ENCODE measurements at regions not wholly inside any gene's neighbourhood (a gene's known extent, or its start where the extent isn't known, plus 50 kb on each side); places are given as distances from the start of the nearest gene placed in this dataset.

DNA sequence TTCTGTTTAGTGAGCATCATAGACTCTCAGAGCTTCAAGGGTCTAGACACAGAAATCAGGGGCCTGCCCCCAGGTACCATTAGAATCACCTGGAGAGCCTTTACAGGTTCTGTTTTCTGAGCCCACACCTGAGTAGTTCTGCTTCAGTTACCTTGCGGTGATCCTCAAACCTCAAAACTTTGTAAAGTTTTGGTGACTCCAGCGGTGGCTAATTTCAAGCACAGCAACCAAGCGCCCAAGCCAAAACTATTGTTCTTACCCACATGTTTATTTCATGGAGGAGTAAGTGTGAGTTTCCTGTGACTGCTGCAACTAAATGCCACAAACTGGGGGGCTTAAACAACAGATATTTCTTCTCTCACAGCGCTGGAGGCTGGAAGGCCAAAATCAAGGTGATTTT, 108.9 kb downstream of the FOXD1 start:
- DNase-seq (ENCODE audit: low spot score) (no peak), ATAC-seq (no peak)

DNA sequence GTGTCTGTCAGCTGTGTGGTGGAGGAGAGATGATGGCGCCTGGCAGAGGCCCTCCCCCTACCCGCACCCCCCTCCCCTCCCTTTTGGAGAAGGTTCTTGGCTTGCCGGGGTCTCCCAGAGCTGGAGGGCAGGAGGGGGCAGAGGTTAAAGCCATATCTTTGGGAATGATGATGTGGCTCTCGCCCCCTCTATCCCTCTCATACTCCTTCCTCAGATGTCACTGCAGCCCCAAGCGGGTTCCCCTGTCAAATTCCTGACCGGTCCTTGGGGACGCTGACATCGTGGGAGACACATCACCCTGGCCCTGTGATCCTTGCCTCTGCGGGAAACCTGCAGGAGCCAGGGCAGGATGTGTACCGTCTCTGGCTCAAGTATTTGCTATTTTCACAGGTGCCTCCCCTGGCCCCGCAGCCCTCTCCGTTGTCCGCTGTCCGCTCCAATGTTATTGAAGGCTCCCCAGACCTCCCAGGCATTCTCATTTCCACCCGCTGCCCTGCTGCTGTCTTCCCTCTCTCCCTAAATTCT, 109.5 kb downstream of the FOXD1 start:
- DNase-seq (ENCODE audit: low spot score) (no peak), ATAC-seq (no peak)

DNA sequence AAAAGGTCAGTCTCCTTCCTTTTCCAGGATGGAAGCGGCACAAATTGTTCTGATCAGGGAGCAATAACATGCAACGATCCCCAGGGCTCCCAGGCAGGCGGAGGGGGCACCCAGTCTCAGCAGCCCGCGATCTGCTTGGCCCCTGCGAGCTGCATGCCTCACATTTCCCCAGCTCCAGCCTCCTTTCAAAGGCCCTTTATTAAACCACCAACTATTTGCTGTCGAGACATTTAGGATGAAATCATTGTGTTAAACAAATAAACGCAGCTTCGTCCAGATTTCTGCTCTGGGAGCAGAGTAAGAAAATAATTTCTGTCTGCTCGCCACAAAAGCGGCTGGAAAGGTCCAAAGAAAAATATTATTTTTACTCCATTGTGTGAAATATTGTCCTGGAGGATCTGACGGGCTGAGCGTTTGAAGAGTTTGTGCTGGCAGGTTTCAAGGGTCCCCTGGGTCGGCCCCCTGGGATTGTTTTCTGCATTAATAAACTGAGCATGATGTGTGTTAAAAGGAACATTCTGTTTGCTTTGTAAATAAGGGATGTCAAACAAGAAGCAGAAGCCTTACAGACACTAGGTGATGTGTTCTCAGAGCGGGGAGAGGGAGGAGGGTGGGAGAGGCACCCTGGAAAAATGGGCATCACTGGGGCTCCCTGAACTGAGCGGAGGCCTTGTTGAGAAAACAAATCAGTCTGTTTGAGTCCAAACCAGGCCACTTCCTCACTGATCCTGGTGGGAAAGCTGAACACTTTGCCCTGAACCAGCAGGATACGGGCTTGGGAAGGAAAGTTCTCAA, 110.1 kb downstream of the FOXD1 start:
- DNase-seq (ENCODE audit: low spot score) (no peak), ATAC-seq (no peak)

DNA sequence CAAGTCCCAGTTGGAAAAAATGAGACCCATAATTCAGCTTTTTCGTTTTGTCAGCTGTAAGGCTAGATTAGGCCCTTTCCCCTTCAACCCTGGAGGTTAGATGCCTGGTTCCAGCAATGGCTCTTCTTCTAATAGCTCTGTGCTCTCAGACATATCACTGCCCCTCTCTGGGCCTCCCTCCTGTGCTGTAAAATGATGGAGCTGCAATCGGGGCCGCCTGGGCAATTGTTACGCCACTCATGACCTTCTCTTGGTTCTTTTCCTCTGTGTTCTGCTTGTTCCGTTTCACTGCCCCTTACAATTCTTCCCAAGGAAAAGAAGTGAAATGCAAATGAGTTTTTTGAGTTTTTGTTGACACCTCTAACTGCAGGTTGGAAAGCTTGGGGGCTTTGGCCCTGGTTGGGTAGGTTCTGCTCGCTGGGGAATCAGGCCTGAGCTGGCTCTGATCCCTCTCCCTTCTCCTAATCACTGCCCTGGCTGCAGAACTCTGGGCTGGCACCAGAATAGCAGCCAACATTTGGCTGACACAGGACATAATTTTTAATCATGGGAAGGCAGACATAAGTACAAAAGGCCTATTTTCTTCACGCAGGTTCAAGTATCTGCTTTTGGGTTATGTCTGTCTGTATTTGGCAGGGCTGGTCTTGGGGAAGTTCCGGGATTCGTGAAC, 110.9 kb downstream of the FOXD1 start:
- DNase-seq (ENCODE audit: low spot score) (no peak), ATAC-seq (no peak)

DNA sequence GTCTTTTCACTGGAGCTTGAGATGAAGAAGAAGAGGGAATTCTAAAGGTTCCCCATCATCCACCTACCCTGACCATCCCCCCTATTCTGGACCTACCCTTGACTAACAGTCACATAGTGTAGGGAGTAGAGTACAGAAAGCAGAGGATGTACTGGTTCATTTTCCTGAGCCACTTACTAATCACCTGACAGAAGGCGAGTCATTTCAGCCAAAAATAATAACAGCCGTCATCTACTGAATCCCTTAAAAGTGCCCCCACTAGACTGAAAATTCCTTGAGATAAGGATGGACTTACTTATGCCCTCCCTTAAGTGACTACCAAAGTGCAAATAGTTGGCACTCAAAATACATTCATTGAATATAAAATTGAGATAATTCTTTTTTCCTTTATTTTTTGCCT, 112.2 kb downstream of the FOXD1 start:
- DNase-seq (ENCODE audit: low spot score) = no peak
- ATAC-seq = no peak

DNA sequence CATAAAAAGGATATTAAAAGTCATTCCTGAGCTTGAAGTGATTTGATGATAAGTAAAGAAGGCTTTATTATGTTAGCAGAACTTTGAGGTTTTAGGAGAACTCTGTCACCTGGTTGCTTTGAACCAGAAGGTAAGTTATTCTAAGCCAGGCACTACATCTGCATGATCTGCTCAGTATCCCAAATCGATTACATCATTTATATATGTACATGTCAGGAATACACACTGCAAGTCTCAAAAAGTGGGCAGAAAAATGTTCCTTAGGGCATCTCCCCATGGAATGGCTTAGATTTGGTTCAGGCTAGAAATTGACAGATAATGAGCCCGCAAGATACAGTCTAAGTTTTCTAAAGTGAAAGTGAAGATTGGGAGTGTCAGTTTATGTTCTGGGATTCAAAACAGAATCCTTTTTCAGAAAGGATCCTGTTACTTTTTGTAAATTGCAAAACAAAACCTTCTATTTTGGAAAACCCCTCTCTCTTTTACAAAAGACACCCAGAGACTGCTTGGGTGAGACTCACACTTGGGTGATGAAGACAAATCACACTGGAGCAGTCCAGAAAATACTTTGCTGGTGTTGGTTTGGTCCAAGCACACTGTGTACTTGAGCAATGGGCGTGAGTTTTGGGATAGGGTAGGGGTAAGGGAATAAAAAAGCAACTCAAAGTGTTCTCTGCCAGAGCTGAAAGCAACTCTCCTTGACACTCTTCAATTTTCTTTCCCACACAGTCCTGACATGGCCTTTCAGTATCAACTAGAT, 114.5 kb downstream of the FOXD1 start:
- DNase-seq (ENCODE audit: low spot score) = no peak
- ATAC-seq = no peak

DNA sequence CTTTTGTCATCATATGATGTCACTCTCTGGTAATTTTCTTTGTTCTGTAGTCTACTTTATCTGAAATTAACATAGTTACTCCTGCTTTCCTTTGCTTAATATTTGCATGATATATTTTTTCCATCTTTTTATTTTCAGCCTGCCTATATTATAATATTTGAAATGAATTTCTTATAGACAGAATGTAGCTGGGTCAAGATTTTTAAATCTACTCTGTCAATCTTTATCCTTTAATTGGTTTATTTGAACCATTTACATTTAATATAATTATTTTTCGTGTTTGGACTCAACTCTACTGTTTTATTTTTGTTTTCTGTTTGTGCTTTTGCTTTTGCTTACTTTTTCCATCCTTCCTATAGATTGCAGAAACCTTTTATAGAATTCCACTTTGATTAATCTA, 118.0 kb downstream of the FOXD1 start:
- DNase-seq (ENCODE audit: low spot score) (no peak), ATAC-seq (no peak)

DNA sequence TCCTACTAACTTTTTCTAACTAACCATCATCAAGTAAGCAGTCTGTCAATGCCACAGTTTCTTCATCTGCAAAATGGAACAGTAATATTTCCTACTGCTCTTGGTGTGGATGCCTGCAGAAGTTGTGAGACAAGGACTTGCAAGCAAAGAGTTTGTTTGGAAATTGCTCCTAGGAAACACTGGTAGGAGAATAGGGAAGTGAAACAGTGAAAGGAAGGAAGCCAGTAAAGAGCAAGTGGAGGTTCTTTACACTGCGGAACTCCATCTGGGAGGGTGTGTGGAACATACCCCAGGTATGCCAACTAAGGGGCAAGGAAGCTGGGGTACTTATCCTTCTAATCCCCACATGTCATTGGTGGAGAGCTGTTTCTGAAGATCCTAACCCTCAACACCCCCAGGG, 119.9 kb downstream of the FOXD1 start:
- ATAC-seq (no peak), DNase-seq (ENCODE audit: low spot score) (no peak)

DNA sequence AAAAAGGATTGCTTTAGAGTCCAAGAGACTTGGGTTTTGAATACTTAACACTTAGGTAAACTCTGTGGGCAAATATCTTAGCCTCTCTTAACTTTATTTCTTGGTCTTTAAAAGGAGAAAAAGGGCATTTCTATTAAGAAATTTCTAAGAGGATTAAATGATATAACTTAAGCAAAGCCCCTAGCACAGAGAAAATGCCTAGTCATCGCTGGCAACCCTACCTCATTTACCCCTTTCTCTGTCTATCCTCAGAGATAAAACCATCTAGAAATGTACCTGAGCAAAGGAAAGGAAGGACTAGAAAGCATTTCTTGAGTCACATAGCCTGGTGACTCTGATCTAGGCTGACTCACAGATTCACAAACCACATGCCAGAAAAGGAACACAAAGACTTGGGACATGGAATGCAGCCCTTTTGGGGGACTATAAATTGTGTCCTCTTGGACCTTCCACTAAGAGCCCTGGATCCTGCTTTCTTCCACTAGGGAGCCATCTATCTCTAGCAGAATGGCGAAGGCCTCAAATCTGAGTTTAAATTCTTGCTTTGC, 120.6 kb downstream of the FOXD1 start:
- no peak for DNase-seq (ENCODE audit: low spot score)

DNA sequence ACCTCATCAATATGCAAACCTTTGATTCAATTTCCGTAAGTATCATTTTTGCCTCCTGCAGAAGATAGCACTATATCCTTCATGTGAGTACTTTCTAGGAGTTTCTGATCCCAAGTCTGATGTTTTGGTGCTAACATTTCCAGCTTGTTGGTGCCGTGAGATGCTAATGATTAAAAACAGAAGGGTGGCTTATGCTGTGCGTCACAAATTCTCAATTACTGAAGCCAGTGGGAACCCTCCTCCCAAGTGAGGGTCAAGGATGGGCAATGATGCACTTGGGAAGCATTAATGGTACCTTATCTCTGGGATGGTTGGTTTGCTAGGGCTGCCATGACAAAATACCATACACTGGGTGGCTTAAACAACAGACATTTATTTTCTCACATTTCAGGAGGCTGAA, 123.0 kb downstream of the FOXD1 start:
- DNase-seq (ENCODE audit: low spot score) (no peak), ATAC-seq (no peak)

More for the DNA sequence above, 120.6 kb downstream of the FOXD1 start:
- no peak for ATAC-seq

DNA sequence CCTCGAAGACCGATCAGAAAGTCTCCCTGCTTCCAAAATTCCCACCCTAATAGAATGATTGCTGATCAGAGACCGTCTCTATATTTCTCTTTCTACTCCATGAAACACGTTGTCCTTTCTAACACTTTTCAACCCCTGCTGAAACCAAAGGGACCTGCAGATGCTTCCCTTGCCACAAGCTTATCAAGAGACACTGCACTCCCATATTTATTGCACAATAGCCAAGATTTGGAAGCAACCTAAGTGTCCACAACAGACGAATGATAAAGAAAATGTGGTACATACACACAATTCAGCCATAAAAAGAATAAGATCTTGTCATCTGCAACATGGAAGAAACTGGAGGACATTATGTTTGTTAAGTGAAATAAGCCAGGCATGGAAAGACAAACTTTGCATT, 125.1 kb downstream of the FOXD1 start:
- ATAC-seq = no peak
- DNase-seq (ENCODE audit: low spot score) = no peak

DNA sequence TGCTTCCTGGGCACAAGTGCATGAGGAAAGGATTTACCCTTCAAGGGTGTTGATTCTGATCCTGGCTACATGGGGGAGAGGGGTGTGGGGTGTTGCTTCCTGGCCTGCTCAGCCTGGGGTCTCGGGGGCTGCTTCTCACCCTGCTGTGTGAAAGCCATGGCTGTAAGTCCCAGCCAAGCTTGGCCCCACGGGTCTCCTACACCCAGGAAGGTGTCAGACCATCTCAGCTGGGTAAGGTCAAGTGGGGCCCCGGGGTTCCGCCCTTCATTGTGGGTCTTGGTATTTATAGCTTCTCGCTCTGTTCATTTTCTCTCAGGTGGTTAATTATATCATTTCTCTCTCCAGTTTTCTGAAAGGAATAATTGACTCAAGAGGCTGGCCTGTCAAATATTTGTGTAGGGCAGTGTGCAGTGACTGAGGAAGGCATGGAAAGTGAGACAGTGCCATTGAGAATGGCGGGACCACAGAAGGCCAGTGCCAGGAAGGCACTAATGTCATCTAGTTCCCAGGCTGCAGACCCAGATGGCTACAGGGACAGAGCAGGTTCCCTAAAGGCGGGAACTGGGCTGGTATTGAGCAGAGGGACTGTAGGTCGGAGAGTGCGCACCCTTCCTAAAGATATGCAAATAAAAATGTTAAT, 126.0 kb downstream of the FOXD1 start:
- DNase-seq (ENCODE audit: low spot score) = no peak
- ATAC-seq = no peak

DNA sequence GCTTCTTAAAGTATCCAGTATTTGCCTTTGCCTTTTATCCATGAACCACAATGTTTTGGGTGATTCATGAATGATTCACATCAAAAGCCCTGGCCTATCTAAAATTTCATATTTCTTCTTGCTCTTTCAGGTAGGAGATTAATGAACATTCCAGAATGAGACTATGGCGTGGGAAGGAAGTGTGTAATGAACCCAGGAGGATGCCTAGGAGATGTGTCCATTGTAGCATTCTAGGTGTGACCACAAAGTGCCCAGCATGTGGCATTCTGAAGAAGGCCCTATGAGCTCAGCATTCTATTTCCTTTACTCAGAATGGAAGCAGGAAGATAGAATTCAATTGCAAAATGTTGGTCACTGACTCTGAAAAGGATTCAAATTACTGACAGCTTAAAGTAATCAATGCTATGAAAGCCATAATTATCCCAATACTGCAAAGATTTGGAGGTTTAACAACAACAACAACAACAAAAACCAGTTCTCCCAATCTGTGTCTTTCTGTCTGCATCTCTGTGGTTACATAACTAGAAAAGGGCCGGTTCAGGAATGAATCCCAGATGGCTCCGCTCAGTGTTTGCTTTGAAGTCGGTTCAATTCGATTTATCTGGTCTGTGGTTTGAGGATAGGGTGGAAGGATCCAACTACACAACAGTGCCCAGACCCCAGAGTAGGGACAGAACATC, 126.7 kb downstream of the FOXD1 start:
- ATAC-seq (no peak), DNase-seq (ENCODE audit: low spot score) (no peak)

DNA sequence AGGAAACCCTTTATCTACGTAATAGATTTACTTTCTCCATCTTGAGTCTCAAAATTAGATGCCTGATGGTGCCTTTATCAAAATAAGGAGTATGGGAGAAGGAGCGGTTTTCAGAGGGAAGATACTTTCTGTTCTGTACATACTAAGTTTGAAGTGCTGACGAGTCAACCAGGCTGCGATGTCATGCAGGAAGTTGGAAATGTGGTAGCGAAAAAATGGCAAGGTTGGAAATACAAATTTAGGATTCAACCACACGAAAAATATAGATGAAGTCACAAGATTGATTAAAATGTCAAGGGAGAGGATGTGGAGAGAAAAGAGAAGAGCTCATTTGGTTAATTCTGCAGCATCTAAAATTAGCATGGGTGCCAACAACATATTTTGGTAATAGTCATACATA, 129.5 kb downstream of the FOXD1 start:
- ATAC-seq = no peak
- DNase-seq (ENCODE audit: low spot score) = no peak

DNA sequence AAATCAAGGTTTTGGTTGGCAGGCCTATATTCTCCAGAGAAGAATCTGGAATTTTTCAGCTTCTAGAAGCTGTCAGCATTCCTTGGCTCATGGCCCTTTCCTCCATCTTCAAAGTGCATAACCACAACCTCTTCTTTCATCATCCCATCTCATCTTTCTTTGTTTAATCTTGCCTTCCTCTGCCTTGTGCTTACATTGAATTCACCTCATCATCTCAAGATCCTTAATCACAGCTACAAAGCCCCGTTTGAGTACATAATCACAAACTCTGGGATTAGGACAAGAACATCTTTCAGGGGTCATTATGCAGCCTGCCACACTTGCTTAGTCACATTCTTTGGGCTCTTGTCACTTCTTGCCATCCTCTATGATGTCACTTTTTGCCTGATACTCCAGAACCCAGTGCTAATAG, 130.3 kb downstream of the FOXD1 start:
- DNase-seq (ENCODE audit: low spot score) (no peak), ATAC-seq (no peak)

DNA sequence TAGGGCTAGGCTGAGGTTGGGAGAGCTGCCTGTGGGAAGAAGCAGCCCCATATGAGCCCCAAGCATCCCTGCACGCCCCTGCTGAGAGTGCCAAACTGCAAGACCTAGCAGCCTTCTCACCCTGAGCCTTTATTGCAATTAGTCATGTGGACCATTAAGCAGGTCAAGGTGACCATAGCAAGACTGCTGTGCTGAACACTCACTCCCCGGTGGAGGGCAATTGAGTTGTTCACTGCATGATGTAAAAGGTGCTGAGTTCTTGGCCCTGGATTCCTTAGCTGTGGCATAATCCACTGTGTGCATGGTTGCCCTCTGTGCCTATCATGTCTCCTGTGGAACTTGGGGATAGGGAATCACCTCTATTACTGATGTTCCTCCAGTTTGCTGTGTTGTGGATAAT, 131.1 kb downstream of the FOXD1 start:
- ATAC-seq (no peak), DNase-seq (ENCODE audit: low spot score) (no peak)

DNA sequence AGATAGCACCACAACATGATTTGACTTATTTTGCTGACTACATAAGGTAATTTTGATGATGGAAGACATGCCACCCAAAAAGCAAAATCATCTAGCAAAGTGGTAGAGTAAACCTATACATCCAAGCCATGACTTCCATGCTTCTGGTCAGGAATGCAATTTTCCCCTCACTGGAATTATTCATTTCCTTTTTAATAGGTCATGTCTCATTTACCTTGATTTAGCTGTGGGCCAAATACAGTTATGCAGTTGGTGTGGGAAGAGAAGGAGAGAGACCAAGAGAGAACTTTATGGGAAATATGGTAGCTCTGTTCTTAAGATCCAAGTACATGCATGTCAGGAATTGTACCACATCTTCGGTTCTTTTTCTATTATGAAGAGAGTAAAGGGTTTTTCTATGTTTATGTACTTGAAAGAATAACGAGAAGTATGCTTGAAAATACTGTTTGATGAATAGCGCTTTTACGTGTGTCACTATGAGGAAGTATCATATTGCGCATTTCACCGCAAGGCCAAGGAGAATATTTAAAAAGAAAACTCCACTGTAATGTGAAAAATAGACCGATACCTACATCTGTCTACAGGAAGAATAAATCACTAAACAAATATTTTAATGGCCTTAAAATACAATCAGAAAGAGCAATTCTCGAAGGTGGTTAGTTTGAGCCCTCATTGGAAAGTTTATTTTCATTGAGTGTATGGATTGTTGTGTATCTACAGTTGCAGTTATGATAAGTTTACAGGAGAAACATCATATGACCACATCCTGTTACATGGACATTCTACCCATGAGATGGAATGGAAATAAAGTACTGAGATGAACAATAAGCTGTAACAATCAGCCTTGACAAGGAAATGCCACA, 134.0 kb downstream of the FOXD1 start:
- no peak for ATAC-seq
- DNase-seq (ENCODE audit: low spot score) = no peak

DNA sequence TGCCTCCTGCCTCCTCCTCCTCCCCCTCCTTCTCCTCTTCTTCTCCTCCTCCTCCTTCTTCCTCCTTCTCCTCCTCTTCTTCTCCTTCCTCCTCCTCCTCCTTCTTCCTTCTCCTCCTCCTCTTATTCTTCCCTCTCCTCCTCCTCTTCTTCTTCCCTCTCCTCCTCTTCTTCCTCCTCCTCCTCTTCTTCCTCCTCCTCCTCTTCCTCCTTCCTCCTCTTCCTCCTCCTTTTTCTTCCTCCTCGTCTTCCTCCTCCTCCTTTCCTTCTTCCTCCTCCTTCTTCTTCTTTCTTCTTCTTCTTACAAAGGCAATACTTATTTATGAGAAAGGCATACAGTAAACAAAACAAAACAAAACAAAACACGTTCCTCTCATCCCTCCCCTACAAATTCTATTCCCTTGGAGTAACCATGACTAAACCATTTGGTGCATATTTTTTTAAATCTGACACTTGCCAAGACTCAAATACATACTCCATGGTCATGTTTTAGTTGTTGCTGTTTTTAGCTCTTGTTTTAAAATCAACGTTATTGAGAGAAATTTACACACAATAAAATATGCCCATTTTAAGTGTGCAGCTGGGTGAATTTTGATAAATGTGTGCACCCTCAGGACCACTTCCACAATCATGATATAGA, 135.6 kb downstream of the FOXD1 start:
- no peak for ATAC-seq
- no peak for DNase-seq (ENCODE audit: low spot score)
